ENCODE measurements at regions not wholly inside any gene's neighbourhood (a gene's known extent, or its start where the extent isn't known, plus 50 kb on each side); places are given as distances from the start of the nearest gene placed in this dataset.

- TF ChIP-seq CTCF (IDR thresholded peaks at IDR 0.05): no peak
- no peak for TF ChIP-seq POLR2A (IDR thresholded peaks at IDR 0.05)
- TF ChIP-seq POLR2AphosphoS5 (IDR thresholded peaks at IDR 0.05): no peak
Observed at GRCh38 chr2:88253375-88253774, 83.2 kb downstream of the THNSL2 start.

All from upper lobe of left lung (tissue), 4 donors.